IMR-90 (cell line): ENCODE measurements at regions not wholly inside any gene's neighbourhood (a gene's known extent, or its start where the extent isn't known, plus 50 kb on each side); places are given as distances from the start of the nearest gene placed in this dataset.

Experiments
- CTCF ChIP-seq: conservative IDR thresholded peaks from 2 replicates; pipeline ENCODE4 v1.5.1; 2012; ENCODE audit warnings: mild to moderate bottlenecking, low read depth, low read length, improper control_type of control experiment
- RFX5 ChIP-seq: IDR thresholded peaks from 2 replicates; pipeline ENCODE4 v1.8.0; 2012; ENCODE audit warnings: low read depth, mild to moderate bottlenecking, low read length, moderate library complexity

DNA sequence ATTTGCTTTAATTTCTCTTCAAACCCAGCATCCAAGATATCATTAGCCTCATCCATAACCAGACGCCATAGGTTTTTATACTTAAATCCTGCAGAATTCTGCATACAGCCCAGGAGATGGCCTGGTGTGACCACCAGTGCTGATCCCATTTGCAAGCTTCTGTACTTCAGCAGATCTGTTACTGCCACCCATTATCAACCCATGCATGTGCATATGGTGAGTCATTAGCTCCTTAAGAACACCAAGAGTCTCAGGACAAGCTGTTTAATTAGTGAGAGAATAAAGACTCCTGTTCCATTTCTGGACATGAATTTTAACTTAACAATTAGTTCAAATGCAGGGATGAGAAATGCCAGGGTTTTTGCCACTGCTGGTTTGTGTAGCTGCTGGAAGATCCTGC lies 110.7 kb upstream of the TANK start:
- TF ChIP-seq RFX5 (no peak), CTCF (no peak)
